Heart left ventricle (tissue), 13 donors: ENCODE measurements at regions not wholly inside any gene's neighbourhood (a gene's known extent, or its start where the extent isn't known, plus 50 kb on each side); places are given as distances from the start of the nearest gene placed in this dataset.

Source experiments
- CTCF ChIP-seq, 12 donors: fragments of 200-600 bp; sonication (generic) in 4 of 12; IDR thresholded peaks; one replicate each; pipeline versions ENCODE4 v1.5.0 to v1.8.0; 2018 to 2022; ENCODE audit warnings: antibody characterized with exemption in 12 of 12, mild to moderate bottlenecking in 5 of 12
- POLR2A ChIP-seq, 2 donors: fragments of 450-650 bp; IDR thresholded peaks; one replicate each; pipeline ENCODE4 v1.6.1; 2017; ENCODE audit warnings: antibody characterized with exemption in 2 of 2, mild to moderate bottlenecking in 2 of 2, moderate library complexity in 2 of 2
- donor health status: ischemic (EF 13 %, LVEDD 7.1; RV severe dilation, severe dysfunction).
- donor health status: DM: no; HTN: yes; CAD: no.
- donor health status: DM: no; HTN: no; CAD: no.
- donor health status: ischemic (EF 25% LVEDD 6.9; RV normal size, moderate dysfunction).
- donor health status: ischemic (EF 25% LVEDD 5.7; RV mildly dilated, moderate dysfunction).
- donor health status: ischemic (EF 35%, LVEDD 5.7; RV mildly dilated, moderate dysfunction).
- donor health status: nonischemic (EF 11% LVEDD 7.7; RV severe dilation, severe dysfunction).
- donor health status: DM: yes; HTN: yes; CAD: no.
- donor health status: PGD.
- donor health status: ischemic (EF 29% LVEDD 5.4; RV normal size, mild dysfunction).
- donor health status: nonischemic (EF 23%, LVEDD 6.1; RV moderate dilation, normal function).

DNA sequence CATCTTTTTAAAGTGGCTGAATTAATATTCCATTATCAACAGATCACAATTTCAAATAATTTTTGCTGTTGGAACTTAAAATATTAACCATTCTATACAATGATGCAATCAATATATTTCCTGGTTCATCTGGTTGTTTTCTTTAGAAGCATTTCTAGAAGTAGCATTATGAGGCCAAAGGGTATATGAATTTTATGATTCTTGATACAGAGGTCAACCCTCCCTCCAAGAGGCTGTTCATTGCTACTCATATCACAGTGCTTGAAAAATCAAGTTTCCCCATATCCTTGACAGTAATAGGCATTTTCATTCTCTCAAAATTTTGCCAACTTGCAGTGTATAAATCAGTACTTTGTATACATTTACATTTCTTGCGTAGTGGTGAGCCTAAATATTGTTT is 312.6 kb downstream of the BMPER start:
- TF ChIP-seq CTCF (IDR thresholded peaks at IDR 0.05), result no peak
- TF ChIP-seq POLR2A (IDR thresholded peaks at IDR 0.05), result no peak
